ENCODE measurements at regions not wholly inside any gene's neighbourhood (a gene's known extent, or its start where the extent isn't known, plus 50 kb on each side); places are given as distances from the start of the nearest gene placed in this dataset.

GRCh38 chr4:173924561-173924960 lies 358.9 kb downstream of the FBXO8 start:
- DNase-seq, result no peak

- DNase-seq, result no peak
These were observed 363.6 kb downstream of the FBXO8 start for GRCh38 chr4:173919861-173920260.

- no peak for DNase-seq
These were observed 364.3 kb downstream of the FBXO8 start for GRCh38 chr4:173919196-173919595.

- no peak for DNase-seq
These were observed 366.1 kb downstream of the FBXO8 start for GRCh38 chr4:173917255-173917960.

GRCh38 chr4:173913496-173913895 lies 370.0 kb downstream of the FBXO8 start:
- DNase-seq, result no peak

- DNase-seq, result no peak
These were observed 371.1 kb downstream of the FBXO8 start for GRCh38 chr4:173912384-173912783.

GRCh38 chr4:173910891-173911290 lies 372.6 kb downstream of the FBXO8 start:
- DNase-seq, result no peak

- no peak for DNase-seq
These were observed 374.2 kb downstream of the FBXO8 start for GRCh38 chr4:173909294-173909693.

GRCh38 chr4:173899813-173900212 lies 369.8 kb upstream of the HAND2 start:
- no peak for DNase-seq

- DNase-seq, result no peak
These were observed 361.0 kb upstream of the HAND2 start for GRCh38 chr4:173891072-173891471.

GRCh38 chr4:173883821-173884220 lies 353.8 kb upstream of the HAND2 start:
- DNase-seq, result no peak

GRCh38 chr4:173880897-173881296 lies 350.9 kb upstream of the HAND2 start:
- DNase-seq, result no peak

GRCh38 chr4:173879509-173879908 lies 349.5 kb upstream of the HAND2 start:
- DNase-seq, result no peak

- DNase-seq, result no peak
These were observed 348.7 kb upstream of the HAND2 start for GRCh38 chr4:173878701-173879100.

- DNase-seq, result no peak
These were observed 341.6 kb upstream of the HAND2 start for GRCh38 chr4:173871643-173872042.

- DNase-seq, result no peak
These were observed 336.4 kb upstream of the HAND2 start for GRCh38 chr4:173866322-173867026.

GRCh38 chr4:173862754-173863153 lies 332.7 kb upstream of the HAND2 start:
- DNase-seq, result no peak

- DNase-seq, result no peak
These were observed 330.1 kb upstream of the HAND2 start for GRCh38 chr4:173860094-173860493.

- DNase-seq, result no peak
These were observed 329.2 kb upstream of the HAND2 start for GRCh38 chr4:173859091-173859713.

- DNase-seq, result no peak
These were observed 328.4 kb upstream of the HAND2 start for GRCh38 chr4:173858471-173858870.

- DNase-seq, result no peak
These were observed 327.8 kb upstream of the HAND2 start for GRCh38 chr4:173857828-173858227.

- no peak for DNase-seq
These were observed 325.0 kb upstream of the HAND2 start for GRCh38 chr4:173855015-173855414.

GRCh38 chr4:173852775-173853174 lies 322.7 kb upstream of the HAND2 start:
- no peak for DNase-seq

- DNase-seq, result no peak
These were observed 315.6 kb upstream of the HAND2 start for GRCh38 chr4:173845580-173845979.

Measured in C1 segment of cervical spinal cord (tissue), 14 donors.